Mesendoderm (in vitro differentiated cells): ENCODE measurements at regions not wholly inside any gene's neighbourhood (a gene's known extent, or its start where the extent isn't known, plus 50 kb on each side); places are given as distances from the start of the nearest gene placed in this dataset.

Experiments
- DNase-seq: peaks from one replicate; pipeline ENCODE4 v3.0.0; 2013
- H2AK5ac ChIP-seq: 2 replicates; pipeline ENCODE4 v1.6.1; 2013; ENCODE audit warnings: low read length, inconsistent platforms
- H2BK120ac ChIP-seq: 2 replicates; pipeline ENCODE4 v1.6.1; 2013; ENCODE audit warnings: low read depth, mild to moderate bottlenecking, low read length, moderate library complexity, mixed read lengths
- H2BK15ac ChIP-seq: replicated peaks from 2 replicates; pipeline ENCODE4 v1.6.1; 2013; ENCODE audit warnings: low read depth, mild to moderate bottlenecking, moderate library complexity
- H2BK5ac ChIP-seq: 2 replicates; pipeline ENCODE4 v1.6.1; 2013; ENCODE audit warnings: low read length, inconsistent platforms
- H3K18ac ChIP-seq: 2 replicates; pipeline ENCODE4 v1.6.1; 2013; ENCODE audit warnings: mild to moderate bottlenecking, low read length, mixed read lengths
- H3K23ac ChIP-seq: one replicate; pipeline ENCODE4 v1.6.1; 2013; ENCODE audit warnings: low read length
- H3K27ac ChIP-seq: 2 replicates; pipeline ENCODE4 v1.5.1; 2013; ENCODE audit warnings: low read depth, mild to moderate bottlenecking, inconsistent platforms, low read length, moderate library complexity
- H3K27me3 ChIP-seq: 2 replicates; pipeline ENCODE4 v1.6.1; 2013; ENCODE audit warnings: low read length, control low read depth, mild to moderate bottlenecking, inconsistent platforms; ENCODE audit not compliant: insufficient read depth, poor library complexity
- H3K36me3 ChIP-seq: 2 replicates; pipeline ENCODE4 v1.6.1; 2013; ENCODE audit warnings: low read length, inconsistent platforms; ENCODE audit not compliant: control insufficient read depth, insufficient read depth
- H3K4ac ChIP-seq: one replicate; pipeline ENCODE4 v1.6.1; 2013; ENCODE audit warnings: low read depth, mild to moderate bottlenecking, low read length, moderate library complexity
- H3K4me1 ChIP-seq: 2 replicates; pipeline ENCODE4 v1.6.1; 2013; ENCODE audit warnings: low read depth, low read length, inconsistent platforms; ENCODE audit not compliant: control insufficient read depth
- H3K4me2 ChIP-seq: 2 replicates; pipeline ENCODE4 v1.6.1; 2013; ENCODE audit warnings: low read length
- H3K4me3 ChIP-seq: 2 replicates; pipeline ENCODE4 v1.5.1; 2013; ENCODE audit warnings: mild to moderate bottlenecking, low read length
- H3K56ac ChIP-seq: one replicate; pipeline ENCODE4 v1.6.1; 2013; ENCODE audit warnings: low read length
- H3K79me1 ChIP-seq: 2 replicates; pipeline ENCODE4 v1.6.1; 2013; ENCODE audit warnings: low read length, inconsistent platforms
- H3K79me2 ChIP-seq: 2 replicates; pipeline ENCODE4 v1.6.1; 2013; ENCODE audit warnings: mild to moderate bottlenecking, low read length; ENCODE audit not compliant: control insufficient read depth, insufficient read depth
- H3K9ac ChIP-seq: 2 replicates; pipeline ENCODE4 v1.6.1; 2013; ENCODE audit warnings: low read length, inconsistent platforms
- H4K5ac ChIP-seq: one replicate; pipeline ENCODE4 v1.6.1; 2013; ENCODE audit warnings: low read length
- H4K8ac ChIP-seq: one replicate; pipeline ENCODE4 v1.6.1; 2013; ENCODE audit warnings: low read depth, mild to moderate bottlenecking, control low read depth, low read length, moderate library complexity
- WGBS: extraction: QIAGEN DNeasy Blood & Tissue Kit; methylation state at CpG from one replicate; pipeline ENCODE4 v1.1.7; 2013; ENCODE audit warnings: low lambda C conversion rate, missing lambda C conversion rate; ENCODE audit not compliant: insufficient coverage; ENCODE audit errors: extremely low coverage; 5-methylcytosine and 5-hydroxymethylcytosine counted together

DNA sequence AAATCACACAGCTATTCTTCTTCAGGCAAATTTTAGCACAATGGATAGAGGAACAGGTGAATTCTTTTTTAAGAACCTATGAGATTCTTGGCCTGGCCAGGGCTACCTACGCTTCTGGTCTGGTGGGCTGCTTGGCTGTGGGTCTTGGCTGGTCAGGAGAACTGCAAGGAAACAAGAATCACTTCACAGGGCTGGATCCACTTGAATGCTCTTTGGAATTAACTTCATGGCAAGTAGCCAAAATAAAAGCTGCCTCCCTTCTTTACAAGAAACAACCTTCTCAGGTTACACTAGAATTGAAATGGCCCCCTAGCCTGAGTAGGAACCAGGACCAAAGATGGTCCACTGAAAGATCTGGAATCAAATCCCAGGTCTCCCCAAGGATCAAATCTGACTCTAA is 519.1 kb downstream of the IQCM start:
- no peaks in the 10 kb centered on the region for H3K36me3 ChIP-seq
- H3K18ac ChIP-seq: no peak overlapping the region
- no peak overlapping the region for H2AK5ac ChIP-seq
- H3K56ac ChIP-seq: no peak overlapping the region
- no peaks in the 10 kb centered on the region for H3K79me1 ChIP-seq
- no peak overlapping the region for H4K8ac ChIP-seq
- DNase-seq: no peak
- H2BK5ac ChIP-seq: no peak overlapping the region
- WGBS: no CpG with 5 or more reads among the region's 1 CpG
- H3K23ac ChIP-seq: no peak overlapping the region
- no peak overlapping the region for H3K4me3 ChIP-seq
- no peaks in the 10 kb centered on the region for H3K4me1 ChIP-seq
- H4K5ac ChIP-seq: no peak overlapping the region
- no peak overlapping the region for H3K4ac ChIP-seq
- H3K79me2 ChIP-seq: no peaks in the 10 kb centered on the region
- H3K27ac ChIP-seq: no peak overlapping the region
- no peak overlapping the region for H3K4me2 ChIP-seq
- no peaks in the 10 kb centered on the region for H3K27me3 ChIP-seq
- no peak overlapping the region for H2BK15ac ChIP-seq
- no peak overlapping the region for H2BK120ac ChIP-seq
- no peak overlapping the region for H3K9ac ChIP-seq

DNA sequence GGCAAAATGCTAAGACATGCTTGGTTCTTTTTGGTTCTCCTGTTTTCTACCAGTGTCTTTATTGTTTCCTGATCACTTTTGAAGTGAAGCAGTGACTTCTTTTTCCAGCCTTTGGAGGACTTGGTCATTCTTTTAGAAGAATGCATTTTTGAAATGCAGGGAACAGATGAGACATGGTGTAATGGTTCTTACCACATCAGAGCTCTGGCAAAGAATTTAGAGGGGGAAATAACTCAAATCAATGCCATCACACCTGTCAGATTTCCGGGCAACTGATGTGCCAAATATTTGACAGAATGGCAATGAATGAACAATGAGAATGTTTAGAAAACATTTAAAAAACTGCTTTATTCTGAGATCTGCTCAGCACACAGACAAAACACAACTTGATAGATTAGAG is 519.6 kb downstream of the IQCM start:
- Histone ChIP-seq H3K79me1 (no peaks in the 10 kb centered on the region), H3K9ac (no peak overlapping the region), H3K4ac (no peak overlapping the region), H3K36me3 (no peaks in the 10 kb centered on the region), H2BK120ac (no peak overlapping the region), H3K4me1 (no peaks in the 10 kb centered on the region), H3K23ac (no peak overlapping the region), H2BK5ac (no peak overlapping the region), H3K27ac (no peak overlapping the region), H3K27me3 (no peaks in the 10 kb centered on the region), H3K4me3 (no peak overlapping the region), H3K4me2 (no peak overlapping the region), H3K56ac (no peak overlapping the region), H4K8ac (no peak overlapping the region), H2BK15ac (no peak overlapping the region), H2AK5ac (no peak overlapping the region), H3K79me2 (no peaks in the 10 kb centered on the region), H3K18ac (no peak overlapping the region), H4K5ac (no peak overlapping the region)
- WGBS: no CpG with 5 or more reads among the region's 1 CpG
- no peak for DNase-seq

DNA sequence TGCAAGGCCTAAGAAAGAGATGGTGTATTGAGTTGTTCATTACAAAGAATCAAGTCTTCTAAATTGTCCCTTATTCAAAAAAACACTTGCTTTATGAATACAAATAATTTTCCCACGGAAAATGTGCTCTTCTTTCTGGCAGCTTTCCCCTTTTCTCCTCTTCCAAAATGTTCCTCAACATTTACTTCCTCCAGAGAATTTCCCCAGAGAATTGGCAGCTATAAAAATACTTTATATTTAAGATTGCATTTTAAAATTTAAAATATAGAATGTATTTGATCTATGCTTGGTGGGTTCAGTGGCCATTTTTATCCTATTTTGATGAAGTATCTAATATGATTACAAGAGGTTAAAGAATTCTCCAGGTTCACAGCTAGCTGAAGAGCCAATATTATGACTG is 521.0 kb downstream of the IQCM start:
- no peak overlapping the region for H3K56ac ChIP-seq
- no peak overlapping the region for H3K4ac ChIP-seq
- no peak for DNase-seq
- H3K4me3 ChIP-seq: no peak overlapping the region
- no peak overlapping the region for H2BK5ac ChIP-seq
- no peaks in the 10 kb centered on the region for H3K79me2 ChIP-seq
- H4K8ac ChIP-seq: no peak overlapping the region
- H3K79me1 ChIP-seq: no peaks in the 10 kb centered on the region
- no peak overlapping the region for H2AK5ac ChIP-seq
- no peaks in the 10 kb centered on the region for H3K27me3 ChIP-seq
- H2BK120ac ChIP-seq: no peak overlapping the region
- no peak overlapping the region for H3K4me2 ChIP-seq
- no peak overlapping the region for H2BK15ac ChIP-seq
- no peaks in the 10 kb centered on the region for H3K4me1 ChIP-seq
- no peak overlapping the region for H3K9ac ChIP-seq
- H3K27ac ChIP-seq: no peak overlapping the region
- H4K5ac ChIP-seq: no peak overlapping the region
- no peak overlapping the region for H3K18ac ChIP-seq
- H3K36me3 ChIP-seq: no peaks in the 10 kb centered on the region
- no peak overlapping the region for H3K23ac ChIP-seq
- WGBS: no CpG with 5 or more reads among the region's 1 CpG

DNA sequence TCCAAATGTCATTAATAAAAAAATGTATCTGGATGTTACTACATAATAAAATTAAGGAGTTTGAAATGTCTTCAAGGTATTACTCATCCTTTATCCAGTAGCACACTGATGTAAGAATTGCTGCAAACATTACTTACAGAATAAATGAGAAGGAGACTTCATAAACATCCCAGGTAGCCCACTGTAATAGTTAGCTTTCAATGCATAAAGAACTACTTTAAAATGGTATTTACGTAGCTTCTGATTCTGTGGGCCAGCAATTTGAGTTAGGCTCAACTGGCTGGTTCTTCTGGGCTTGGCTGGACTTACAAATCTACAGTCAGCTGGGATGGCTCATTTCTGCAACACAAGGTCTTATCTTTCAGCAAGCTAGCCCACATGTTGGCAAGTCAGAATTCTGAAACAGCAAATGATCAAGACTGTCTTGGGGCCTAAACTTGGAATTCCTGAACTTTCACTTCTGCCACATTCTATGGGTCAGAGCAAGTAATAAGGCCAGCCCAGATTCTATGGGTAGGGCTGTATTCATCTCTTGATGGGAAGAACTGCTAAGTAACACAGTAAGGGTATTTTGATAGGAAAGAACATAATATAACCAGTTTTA is 522.5 kb downstream of the IQCM start:
- Histone ChIP-seq H3K4me3 (no peak overlapping the region), H2BK5ac (no peak overlapping the region)

DNA sequence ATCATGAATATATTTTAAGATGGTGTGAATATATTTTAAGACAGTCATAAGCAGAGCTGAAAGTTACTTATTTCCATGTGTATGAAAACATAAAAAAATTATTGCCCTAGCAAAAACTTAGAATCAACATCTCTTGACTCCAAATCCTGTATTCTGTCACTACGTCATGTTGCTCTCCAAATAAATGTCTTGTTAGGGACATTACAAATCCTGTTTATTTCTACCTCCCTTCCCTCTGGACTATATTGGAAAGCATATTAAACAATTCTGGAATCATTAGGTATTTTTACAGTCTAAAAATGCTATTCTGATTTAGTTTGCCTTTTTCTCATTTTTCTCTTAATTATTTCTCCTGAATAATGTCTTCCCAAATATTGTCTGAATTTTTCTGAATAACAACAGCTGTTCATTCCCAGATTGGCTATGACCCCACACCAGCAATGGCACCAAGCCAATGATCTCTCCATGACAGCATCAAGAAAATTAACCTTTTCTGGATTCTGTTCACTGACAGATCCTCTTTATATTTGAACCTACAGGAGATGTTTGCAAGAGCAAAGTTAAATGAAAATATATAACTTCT is 523.1 kb downstream of the IQCM start:
- no peak overlapping the region for H4K8ac ChIP-seq
- H3K56ac ChIP-seq: no peak overlapping the region
- WGBS: no CpG with 5 or more reads among the region's 1 CpG
- no peak overlapping the region for H4K5ac ChIP-seq
- no peak overlapping the region for H3K4ac ChIP-seq
- H3K18ac ChIP-seq: no peak overlapping the region
- no peak overlapping the region for H2BK15ac ChIP-seq
- no peaks in the 10 kb centered on the region for H3K4me1 ChIP-seq
- no peaks in the 10 kb centered on the region for H3K79me1 ChIP-seq
- H2BK120ac ChIP-seq: no peak overlapping the region
- H3K27me3 ChIP-seq: no peaks in the 10 kb centered on the region
- DNase-seq: no peak
- H2BK5ac ChIP-seq: no peak overlapping the region
- no peak overlapping the region for H3K4me3 ChIP-seq
- no peak overlapping the region for H3K23ac ChIP-seq
- H3K4me2 ChIP-seq: no peak overlapping the region
- H3K36me3 ChIP-seq: no peaks in the 10 kb centered on the region
- H3K79me2 ChIP-seq: no peaks in the 10 kb centered on the region
- H3K9ac ChIP-seq: no peak overlapping the region
- no peak overlapping the region for H2AK5ac ChIP-seq
- H3K27ac ChIP-seq: no peak overlapping the region

More for the DNA sequence above, 522.5 kb downstream of the IQCM start:
- H3K23ac ChIP-seq: no peak overlapping the region
- no peaks in the 10 kb centered on the region for H3K4me1 ChIP-seq
- H3K4me2 ChIP-seq: no peak overlapping the region
- no peaks in the 10 kb centered on the region for H3K79me2 ChIP-seq
- WGBS: no CpG with 5 or more reads among the region's 1 CpG
- no peak overlapping the region for H4K5ac ChIP-seq
- H2BK15ac ChIP-seq: no peak overlapping the region
- H3K36me3 ChIP-seq: no peaks in the 10 kb centered on the region
- H3K56ac ChIP-seq: no peak overlapping the region
- no peak overlapping the region for H3K9ac ChIP-seq
- no peak overlapping the region for H3K27ac ChIP-seq
- no peak overlapping the region for H3K4ac ChIP-seq
- no peaks in the 10 kb centered on the region for H3K27me3 ChIP-seq
- no peak overlapping the region for H2BK120ac ChIP-seq
- no peaks in the 10 kb centered on the region for H3K79me1 ChIP-seq
- DNase-seq: no peak
- no peak overlapping the region for H2AK5ac ChIP-seq
- no peak overlapping the region for H3K18ac ChIP-seq
- no peak overlapping the region for H4K8ac ChIP-seq

DNA sequence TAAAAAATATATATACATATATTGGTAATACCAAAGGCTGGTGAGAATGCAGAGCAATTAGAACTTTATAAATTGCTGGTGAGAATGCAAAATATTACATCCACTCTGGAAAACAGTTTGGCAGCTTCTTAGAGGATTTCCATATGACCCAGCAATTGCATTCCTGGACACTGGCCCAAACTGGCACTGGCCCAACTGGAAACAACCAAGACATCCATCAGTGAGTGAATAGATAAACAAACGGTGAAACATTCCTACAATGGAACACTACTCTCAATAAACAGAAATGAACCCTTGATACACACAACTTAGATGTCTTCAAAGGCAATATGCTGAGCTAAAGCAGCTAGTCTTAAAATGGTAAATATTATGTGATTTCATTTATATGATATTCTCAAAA is 524.2 kb downstream of the IQCM start:
- H3K79me1 ChIP-seq: no peaks in the 10 kb centered on the region
- no peaks in the 10 kb centered on the region for H3K27me3 ChIP-seq
- no peak overlapping the region for H2AK5ac ChIP-seq
- no peak overlapping the region for H3K27ac ChIP-seq
- H3K36me3 ChIP-seq: no peaks in the 10 kb centered on the region
- H3K9ac ChIP-seq: no peak overlapping the region
- H2BK120ac ChIP-seq: no peak overlapping the region
- no peak overlapping the region for H2BK15ac ChIP-seq
- no CpG with 5 or more reads among the region's 1 CpG for WGBS
- H3K56ac ChIP-seq: no peak overlapping the region
- no peak overlapping the region for H2BK5ac ChIP-seq
- no peak overlapping the region for H3K23ac ChIP-seq
- no peak overlapping the region for H4K8ac ChIP-seq
- H3K4ac ChIP-seq: no peak overlapping the region
- H3K4me2 ChIP-seq: no peak overlapping the region
- DNase-seq: no peak
- H3K79me2 ChIP-seq: no peaks in the 10 kb centered on the region
- no peaks in the 10 kb centered on the region for H3K4me1 ChIP-seq
- no peak overlapping the region for H4K5ac ChIP-seq
- H3K18ac ChIP-seq: no peak overlapping the region
- no peak overlapping the region for H3K4me3 ChIP-seq
